Activated CD8-positive, alpha-beta memory T cell treated with anti-CD3 and anti-CD28 coated beads for 36 hours (primary cell): ENCODE measurements at regions not wholly inside any gene's neighbourhood (a gene's known extent, or its start where the extent isn't known, plus 50 kb on each side); places are given as distances from the start of the nearest gene placed in this dataset.
"Not testable (repeated sequence)": the region's sequence is repeated elsewhere in the genome, so short reads cannot be mapped to it uniquely, and the experiment has no call there.

ENCODE experiments used
- CTCF ChIA-PET: fragments of 350-600 bp; sonication (Branson Sonifier 250); formaldehyde crosslinking; loops from one replicate; lab custom pipeline; 2021; ENCODE audit warnings: antibody characterized with exemption; lab: Charles Lee
- POLR2A ChIA-PET: fragments of 350-600 bp; sonication (Branson Sonifier 250); formaldehyde crosslinking; loops from one replicate; lab custom pipeline; 2021; ENCODE audit warnings: antibody characterized with exemption; lab: Charles Lee

- POLR2A ChIA-PET = no interaction called here
- CTCF ChIA-PET = no interaction called here
Observed at GRCh38 chr13:50722440-50723125, 120.9 kb downstream of the DLEU7 start.

DNA sequence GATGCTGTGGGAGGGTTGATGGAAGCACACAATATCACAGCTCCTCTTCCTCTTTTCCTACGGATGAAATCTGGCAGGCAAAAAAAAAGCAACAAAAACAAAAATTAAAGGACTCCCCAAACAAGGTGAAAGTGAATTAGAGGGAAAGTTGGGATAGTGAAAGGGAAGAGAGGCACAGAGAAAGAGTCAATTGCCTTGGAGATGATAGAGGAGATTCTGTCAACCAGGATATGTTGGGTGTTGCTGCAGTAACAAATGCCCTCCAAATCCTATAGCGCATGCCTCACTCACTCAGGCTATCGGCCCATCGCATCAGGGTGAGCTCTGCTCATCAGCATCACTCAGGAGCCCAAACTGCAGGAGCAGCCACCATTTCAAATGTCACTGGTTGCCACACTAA is 119.1 kb downstream of the DLEU7 start:
- CTCF ChIA-PET = no interaction called here

DNA sequence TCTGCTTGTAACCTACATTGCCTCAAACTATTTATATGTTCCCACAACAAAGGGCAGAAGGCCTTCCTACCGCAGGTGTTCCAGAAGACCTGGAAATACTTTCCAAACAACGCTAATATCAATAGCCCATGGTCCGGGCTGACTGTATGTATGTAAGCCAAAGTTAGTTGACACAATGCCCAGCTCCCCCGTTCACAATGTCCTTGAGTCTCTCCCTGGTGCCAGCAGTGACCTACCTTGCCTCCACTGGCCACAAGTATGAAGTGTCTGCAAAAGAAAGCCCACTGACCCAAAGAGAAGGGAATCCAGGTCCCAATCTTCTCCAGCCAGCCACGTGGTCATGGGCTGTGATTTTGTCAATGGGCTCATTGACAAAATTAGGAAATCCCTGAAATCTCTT is 118.6 kb downstream of the DLEU7 start:
- ChIA-PET POLR2A (no interaction called here), CTCF (no interaction called here)

More for the DNA sequence above, 119.1 kb downstream of the DLEU7 start:
- POLR2A ChIA-PET = no interaction called here

- CTCF ChIA-PET = no interaction called here
- POLR2A ChIA-PET = no interaction called here
Observed at GRCh38 chr13:50726164-50726563, 117.3 kb downstream of the DLEU7 start.

GRCh38 chr13:50729177-50729576 is 114.3 kb downstream of the DLEU7 start:
- CTCF ChIA-PET = no interaction called here
- POLR2A ChIA-PET = no interaction called here

GRCh38 chr13:50730496-50731351 is 112.8 kb downstream of the DLEU7 start:
- ChIA-PET CTCF (interaction anchor here (0.8 kb wide), 1 partner anchor 52 kb away, joined by 3 read pairs; no protein-coding TSS in a partner anchor), POLR2A (no interaction called here)

- POLR2A ChIA-PET = no interaction called here
- CTCF ChIA-PET = interaction anchor here (0.8 kb wide), 1 partner anchor 52 kb away, joined by 3 read pairs; no protein-coding TSS in a partner anchor
Observed at GRCh38 chr13:50731400-50731799, 112.1 kb downstream of the DLEU7 start.

DNA sequence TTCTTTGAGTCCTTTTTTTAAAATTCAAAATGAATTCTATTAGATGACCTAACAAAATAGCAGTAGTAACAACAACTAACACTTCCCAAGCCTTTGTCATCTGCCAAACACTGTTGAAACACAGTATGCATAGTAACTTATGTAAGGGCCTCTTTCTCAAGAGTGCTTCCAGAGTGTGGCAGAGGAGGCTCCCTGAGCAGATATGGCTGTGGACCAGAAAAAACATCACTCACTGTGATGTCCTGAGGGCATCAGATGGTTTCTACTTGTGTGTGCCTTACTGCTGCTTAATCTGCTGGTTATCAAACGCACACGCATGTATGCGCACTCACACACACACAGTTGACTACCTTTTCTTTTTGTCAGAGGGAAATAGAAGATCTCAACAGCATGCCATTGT is 110.8 kb downstream of the DLEU7 start:
- ChIA-PET CTCF (no interaction called here), POLR2A (no interaction called here)

DNA sequence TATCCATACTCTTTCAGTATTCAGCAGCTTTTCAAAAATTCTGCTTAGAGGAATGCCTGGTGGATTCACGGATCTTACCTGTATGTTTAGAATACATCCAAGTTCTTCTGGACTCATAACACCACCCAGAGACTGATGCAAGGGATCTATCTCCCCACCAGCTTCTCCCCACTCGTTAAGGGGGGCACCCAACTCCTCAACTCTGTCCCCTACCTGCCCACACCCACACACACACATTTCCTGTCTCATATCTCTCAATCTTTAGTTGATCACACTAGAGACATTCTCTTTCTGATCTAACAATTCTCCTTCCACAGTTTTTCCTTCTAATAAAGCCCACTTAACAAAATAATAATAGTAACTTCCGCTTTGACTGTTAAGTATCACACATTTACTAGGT is 110.1 kb downstream of the DLEU7 start:
- ChIA-PET CTCF (no interaction called here), POLR2A (no interaction called here)

- ChIA-PET POLR2A (no interaction called here), CTCF (no interaction called here)
Observed at GRCh38 chr13:50735071-50735470, 108.4 kb downstream of the DLEU7 start.

DNA sequence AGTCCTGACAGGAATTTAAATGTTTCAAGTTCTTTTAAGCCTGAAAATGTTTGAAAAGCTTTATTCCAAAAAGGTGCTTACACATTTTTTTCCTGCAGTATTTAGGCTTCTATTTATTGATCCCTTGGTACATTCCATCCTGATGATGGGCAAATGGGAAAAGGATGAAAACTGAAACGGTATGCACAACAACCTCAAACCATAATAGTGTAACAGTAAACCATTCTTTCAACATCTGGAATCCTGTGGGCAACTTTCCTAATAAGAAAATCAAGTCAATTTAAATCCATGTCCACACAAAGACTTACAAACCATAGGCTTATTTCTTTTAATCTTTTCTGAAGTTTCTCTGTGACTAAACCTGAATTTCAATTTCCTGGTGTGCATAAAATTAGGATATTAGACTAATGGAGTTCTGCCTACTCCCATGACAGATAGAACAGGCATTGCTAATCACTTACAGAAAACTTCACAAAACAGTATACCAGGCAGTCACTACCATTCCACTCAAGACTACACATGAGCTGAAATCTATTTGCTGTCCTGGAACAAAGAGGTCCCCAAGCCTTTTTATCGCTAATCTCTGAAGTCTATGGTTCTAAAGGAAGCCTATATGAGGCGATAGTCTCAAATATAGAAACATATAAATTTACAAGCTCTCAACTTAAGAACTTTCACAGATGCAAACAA is 103.3 kb downstream of the DLEU7 start:
- POLR2A ChIA-PET = no interaction called here
- CTCF ChIA-PET = no interaction called here

GRCh38 chr13:50742353-50742752 is 101.1 kb downstream of the DLEU7 start:
- CTCF ChIA-PET = no interaction called here
- POLR2A ChIA-PET = no interaction called here

DNA sequence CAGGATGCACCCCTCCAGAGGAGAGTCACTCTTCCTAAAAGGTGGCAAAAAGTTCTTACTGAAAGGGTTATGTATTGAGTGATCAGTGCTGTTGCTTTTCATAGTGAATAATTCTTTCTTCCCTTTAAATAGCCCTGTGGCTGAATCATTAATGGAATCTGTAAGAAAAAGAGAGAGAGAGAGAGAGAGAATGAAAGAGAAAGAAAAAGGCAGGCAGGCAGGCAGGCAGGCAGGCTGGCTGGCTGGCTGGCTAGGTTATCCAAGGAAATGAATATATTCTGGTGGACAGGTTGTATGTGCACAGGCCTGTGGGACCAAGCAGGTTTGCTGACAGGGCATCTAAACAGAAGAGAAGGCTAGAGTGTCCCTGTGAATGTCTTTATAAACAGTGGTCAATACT is 100.5 kb downstream of the DLEU7 start:
- ChIA-PET CTCF (no interaction called here), POLR2A (no interaction called here)

GRCh38 chr13:50744116-50744660 is 99.3 kb downstream of the DLEU7 start:
- CTCF ChIA-PET = no interaction called here
- POLR2A ChIA-PET = no interaction called here

GRCh38 chr13:50745542-50746115 is 97.9 kb downstream of the DLEU7 start:
- POLR2A ChIA-PET = no interaction called here
- CTCF ChIA-PET = no interaction called here

DNA sequence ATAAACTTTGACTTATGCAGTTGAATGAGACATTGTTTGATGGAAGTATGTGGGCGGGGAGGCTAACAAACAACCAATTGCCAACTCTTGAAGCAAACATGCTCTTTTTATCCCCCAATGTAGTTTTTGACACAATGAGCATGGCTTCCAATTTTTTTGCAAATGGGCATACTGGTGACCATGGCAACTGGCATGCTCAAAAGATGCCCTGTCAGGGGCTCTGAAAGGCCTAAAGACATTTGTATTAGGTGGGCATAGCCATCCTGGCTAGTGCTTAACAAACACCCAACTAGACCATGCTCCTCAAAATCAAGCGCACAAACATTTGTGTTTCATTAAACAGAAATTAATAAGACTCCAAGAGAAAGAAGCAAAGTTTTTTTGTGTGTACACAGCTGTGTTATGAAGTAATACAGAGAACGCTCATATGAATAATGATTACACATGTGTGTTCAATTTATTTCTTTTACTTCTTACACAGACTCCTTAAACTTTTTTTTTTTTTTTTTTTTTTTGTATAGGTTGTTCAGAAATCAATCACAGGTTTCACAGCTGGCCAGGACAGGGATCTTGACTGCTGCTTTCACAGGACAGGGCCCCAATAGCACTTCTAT is 95.6 kb downstream of the DLEU7 start:
- ChIA-PET POLR2A (no interaction called here), CTCF (no interaction called here)

DNA sequence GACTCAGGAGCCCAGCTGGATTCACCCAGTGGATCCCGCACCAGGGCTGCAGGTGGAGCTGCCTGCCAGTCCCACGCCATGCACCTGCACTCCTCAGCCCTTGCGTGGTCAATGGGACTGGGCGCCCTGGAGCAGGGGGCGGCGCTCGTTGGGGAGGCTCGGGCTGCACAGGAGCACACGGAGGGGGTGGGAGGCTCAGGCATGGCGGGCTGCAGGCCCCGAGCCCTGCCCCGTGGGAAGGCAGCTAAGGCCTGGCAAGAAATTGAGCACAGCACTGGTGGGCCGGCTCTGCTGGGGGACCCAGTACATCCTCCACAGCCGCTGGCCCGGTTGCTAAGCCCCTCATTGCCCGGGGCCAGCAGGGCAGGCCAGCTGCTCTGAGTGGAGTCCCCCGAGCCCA is 90.3 kb downstream of the DLEU7 start:
- CTCF ChIA-PET = not testable (repeated sequence)

DNA sequence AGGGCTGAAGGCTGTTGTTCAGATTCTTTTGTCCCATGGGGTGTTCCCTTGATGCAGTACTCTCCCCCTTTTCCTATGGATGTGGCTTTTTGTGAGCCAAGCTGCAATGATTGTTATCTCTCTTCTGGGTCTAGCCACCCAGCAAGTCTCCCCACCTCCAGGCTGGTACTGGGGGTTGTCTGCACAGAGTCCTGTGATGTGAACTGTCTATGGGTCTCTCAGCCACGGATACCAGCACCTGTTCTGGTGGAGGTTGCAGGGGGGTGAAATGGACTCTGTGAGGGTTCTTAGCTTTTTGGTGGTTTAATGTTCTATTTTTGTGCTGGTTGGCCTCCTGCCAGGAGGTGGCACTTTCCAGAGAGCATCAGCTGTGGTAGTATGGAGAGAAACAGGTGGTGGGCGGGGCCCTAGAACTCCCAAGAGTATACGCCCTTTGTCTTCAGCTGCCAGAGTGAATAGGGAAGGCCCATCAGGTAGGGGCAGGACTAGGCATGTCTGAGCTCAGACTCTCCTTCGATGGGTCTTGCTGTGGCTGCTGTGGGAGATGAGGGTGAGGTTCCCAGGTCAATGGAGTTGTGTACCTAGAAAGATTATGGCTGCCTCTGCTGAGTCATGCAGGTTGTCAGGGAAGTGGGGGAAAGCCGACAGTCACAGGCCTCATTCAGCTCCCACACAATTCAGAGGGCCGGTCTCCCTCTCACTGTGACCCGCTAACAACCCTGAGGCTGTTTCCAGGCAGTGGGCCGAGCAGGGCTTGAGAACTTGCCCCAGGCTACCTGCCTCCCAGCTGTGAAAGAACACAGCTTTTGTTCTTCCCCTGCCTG is 87.4 kb downstream of the DLEU7 start:
- CTCF ChIA-PET, POLR2A ChIA-PET: not testable (repeated sequence)

More for the DNA sequence above, 90.3 kb downstream of the DLEU7 start:
- POLR2A ChIA-PET = not testable (repeated sequence)
